DMS53 (cell line): ENCODE measurements at regions not wholly inside any gene's neighbourhood (a gene's known extent, or its start where the extent isn't known, plus 50 kb on each side); places are given as distances from the start of the nearest gene placed in this dataset.

Experiments used
- DNase-seq: peaks from one replicate; lab custom pipeline; 2025; lab: John Stamatoyannopoulos, UW

DNA sequence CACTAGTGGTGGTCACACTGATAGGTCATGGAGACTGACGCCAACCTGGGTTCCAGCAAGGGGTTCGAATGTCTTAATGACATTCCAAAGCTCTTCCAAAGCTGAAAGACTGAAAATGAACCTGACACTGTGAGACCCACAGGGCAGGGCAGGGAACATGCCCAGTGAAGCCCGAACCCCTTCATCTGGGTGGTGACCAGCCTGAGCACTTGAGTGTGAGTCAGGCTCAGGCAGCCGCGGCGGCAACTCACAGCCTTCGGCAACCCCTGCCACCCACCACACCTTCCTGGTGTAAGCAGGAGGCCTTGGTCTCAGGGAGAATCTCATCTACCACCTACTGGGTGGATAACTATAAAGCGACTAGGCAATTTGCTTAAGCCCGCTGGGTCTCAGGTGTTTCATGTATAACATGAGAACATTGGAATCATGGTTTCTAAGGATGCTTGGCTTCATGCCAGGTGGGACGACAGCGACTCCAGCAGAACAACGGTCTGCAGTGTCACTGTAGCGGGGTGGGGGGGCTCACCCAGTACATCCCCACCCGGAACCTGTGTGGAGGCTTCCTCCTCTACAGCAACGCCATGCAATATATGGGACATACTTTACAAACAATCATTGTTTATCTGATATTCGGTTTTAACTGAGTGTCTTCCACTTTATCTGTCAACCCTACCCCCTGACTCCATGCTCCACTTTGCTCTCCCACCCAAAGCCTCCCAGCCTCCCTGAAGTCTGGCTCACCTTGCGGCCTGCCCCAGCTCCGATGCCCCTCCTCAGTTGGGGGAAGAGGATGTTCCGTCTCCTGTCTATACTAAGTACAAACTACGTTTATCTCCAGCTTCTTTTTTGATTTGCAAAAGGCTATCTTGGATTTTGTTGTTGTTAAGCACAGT, 125.0 kb upstream of the MEF2A start:
- no peak for DNase-seq

DNA sequence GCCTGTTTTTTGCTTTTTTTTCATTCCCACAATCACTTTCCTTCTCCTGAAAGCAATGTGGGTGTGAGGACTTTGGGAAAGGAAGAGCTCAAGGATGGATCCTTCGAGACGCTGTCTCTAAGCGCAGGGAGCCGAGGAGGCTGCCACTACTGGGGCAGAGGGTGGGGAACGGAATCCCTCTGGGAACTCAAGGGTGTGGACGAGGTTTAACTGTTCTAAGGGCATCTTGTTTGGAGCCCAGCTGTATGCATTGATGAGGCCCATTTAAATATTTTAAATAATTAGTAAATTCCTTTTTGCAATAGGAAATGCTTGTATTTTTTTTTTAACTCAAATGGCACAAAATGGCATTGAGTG, 124.4 kb upstream of the MEF2A start:
- no peak for DNase-seq

DNA sequence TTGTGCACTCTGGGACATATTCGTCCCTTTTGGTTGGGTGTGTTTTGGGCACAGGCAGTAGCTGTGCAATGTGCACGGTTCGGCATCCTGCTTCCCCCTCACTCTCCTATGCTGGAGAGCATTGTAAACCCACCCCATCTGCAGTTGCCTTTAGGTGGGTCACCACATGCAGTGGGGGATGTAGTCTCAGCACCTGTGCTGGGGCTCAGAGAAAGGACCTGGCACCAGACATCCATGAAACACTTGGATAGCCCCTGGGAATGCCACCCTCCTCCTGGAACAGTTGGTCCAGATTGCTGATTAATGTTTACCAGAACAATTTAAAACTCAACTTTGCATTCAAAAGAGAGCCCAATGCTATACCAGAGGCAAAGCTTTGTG, 123.9 kb upstream of the MEF2A start:
- DNase-seq: no peak

DNA sequence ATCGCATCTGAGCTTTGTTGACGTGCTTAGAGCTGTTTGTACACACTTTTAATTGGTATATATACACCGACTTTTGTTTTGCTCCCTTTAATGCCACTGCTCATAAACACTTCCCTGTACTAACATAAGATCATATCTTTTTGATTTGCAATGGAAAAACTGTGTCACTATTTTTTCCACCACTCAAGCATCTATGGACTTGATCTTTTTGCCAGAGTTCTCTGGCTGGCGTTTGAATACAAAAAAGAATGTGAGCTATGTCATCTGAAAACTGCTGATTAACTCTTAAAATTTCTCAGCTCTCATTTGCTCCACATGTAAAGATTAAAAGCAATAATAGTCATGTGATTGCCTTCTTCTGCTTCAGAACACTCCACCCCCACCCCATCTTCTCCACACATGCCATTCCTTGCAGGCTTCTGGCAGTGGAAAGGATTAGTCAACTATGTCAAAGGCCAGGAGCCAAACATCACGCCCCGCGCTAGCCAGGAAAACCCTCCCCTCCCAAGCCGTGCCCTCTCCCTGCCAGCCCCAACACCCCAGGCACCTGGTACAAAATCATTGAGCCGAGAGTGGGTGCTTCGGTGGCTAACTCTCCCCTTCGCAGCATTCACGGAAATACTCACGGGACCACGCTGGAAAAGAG, 123.4 kb upstream of the MEF2A start:
- no peak for DNase-seq

DNA sequence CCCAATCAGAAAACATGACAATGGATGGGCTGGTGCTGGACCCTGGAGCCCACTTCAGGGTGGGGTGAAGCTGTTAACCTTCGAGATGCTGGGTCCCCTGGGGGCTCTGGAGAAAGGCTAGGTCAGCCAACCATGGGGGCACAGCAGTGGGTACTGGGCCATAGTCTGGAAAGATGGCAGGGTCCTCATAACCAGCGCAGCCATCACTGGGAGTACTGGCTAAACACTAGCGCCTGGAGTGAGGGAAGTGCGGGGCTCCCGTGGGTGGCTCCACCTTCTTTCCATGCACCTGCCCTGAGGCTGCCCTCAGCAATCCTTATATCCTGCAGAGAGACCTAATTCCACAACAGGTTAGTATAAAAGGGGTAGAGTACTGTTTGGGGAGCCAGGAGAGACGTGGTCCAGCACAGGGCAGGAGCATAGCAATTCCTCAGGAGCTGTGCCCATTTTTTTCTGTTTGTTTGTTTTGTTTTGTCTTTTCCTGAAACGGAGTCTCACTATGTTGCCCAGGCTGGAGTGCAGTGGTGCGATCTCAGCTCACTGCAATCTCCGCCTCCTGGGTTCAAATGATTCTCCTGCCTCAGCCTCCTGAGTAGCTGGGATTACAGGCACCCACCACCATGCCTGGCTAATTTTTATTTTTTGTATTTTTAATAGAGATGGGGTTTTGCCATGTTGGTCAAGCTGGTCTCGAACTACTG, 122.6 kb upstream of the MEF2A start:
- no peak for DNase-seq

DNA sequence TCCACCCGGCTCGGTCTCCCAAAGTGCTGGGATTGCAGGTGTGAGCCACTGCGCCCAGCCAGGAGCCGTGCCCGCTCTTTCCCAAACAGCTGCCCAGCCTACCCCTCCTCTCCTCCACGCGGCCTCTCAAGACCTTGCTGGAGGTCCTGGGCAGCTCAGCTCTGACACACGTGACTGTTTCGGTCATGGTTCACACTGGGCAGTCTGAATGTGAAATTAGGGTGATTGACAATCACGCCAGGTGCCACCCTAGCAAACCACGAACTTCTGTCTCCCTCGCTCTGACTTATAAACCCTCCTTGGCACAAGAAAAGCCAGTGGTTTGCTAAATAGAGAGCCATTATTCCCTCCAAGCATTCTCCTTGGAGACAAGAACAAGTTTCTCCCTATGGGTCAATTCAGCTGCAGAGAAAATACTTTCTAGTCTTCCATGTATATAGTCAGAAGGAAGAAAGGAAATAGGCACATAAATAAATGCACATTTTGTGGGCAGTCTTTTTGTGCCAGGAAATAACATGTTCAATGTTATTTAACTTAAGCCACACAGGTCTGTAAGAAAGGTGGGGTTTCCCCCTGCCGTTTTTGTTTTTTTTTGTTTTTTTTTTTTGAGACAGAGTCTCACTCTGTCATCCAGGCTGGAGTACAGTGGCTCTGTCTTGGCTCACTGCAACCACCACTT, 121.9 kb upstream of the MEF2A start:
- no peak for DNase-seq

DNA sequence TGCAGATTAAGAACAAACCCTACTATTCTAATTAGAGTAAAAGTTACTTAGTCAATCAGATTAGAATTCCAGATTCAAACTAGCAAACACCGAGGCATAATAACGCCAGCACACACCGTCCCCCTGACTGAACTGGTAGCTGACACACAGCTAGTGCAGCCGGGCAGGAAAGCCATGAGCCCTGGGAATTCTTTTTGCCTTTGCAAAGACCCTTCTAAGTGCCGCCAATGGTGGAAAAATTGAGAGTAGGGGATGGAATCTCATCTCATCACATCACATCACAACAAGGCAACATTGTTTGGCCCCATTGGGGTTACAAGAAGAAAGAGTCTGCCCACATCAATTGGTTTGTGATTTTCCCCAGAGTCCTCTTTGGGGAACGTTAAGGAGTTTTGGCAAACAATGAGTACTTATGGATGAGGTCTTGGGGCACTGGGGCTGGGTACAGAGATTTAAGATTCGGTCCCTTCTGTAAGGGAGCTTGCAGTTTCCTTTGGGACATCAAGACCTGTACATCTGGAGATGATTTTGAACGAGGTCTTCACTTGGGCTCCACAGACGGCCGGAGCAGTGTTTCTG, 120.4 kb upstream of the MEF2A start:
- no peak for DNase-seq

DNA sequence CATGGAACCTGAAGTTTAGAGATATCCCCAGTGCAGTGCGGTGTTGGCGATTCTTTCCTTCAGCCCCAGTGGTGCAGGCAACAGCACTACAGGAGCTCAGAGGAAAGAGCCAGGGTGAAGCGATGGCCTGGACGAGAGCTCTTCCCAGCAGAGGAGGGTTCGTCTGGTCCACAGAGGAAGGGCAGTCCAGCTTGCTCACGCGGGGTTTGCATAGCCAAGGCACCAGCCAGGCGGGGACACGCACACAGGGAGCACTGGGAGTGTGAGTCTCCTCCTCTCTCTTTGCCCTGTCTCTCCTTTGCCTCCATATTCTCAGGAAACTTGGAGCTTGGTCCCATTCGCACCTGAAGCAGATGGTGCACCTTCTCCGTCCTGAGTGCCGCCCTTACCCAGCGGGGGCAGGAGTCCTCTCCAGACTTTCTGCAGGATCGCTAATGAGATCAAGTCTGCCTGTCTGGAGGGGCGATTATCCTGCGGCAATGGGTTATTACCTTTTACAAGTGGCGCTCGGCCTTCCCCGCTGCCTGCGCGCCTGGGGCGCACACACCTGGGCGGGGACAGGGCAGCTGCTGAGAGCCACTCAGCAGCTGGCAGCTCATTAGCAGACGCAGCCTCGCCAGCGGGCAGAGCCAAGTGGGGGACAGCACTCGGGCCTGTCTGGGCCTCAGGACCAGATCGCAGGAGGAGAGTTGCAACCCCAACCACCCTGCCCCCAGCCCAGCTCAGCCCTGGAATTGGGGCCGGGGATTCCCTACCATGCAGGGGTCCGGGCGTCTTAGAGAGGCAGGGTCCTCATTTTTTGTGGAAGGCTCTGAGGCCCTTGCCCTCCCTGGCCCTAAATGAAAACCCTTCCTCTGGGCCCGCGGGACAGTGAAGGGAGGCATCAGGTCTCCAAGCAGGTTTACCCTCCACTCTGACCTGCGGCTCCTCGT, 119.0 kb upstream of the MEF2A start:
- DNase-seq: peak; percentile 71

DNA sequence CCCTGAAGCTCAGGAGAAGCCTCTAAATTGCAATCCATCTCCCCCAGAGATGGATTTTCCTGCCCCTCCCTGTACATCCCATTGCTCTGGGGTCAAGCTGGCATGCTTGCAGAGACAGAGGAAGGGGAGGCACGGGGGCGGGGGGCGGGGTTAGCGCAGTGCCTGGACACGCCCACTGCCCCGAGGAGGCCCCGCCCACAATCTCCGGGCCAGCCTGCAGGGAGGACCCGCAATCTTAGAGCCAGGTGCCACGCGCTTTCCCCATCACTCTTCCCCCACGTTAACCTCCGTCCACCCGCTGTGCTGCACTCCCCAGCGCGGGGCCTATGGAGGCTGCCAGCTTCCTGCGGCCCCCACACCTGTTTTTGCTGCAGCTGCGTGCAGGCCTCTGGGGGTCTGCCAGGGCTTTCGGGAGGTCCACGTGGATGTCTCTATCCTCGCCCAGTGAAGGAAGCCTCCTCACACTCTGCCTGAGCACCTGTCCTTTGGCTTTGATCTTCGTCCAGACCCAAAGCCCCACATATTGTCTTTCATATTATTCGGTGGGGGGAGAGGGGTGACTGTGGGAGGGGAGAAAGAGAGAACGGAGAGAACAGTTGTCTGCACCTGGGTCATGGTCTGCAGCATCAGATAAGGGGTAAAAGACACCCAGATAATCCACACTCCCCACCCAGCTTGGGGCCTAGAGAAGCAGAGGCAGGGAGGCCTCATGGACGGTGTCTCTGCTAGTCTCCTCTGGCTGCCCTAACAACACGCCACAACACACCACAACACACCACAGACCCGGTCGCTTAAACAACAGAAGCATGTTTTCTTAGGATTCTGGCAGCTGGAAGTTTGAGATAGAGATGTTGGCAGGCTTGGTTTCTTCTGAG, 118.0 kb upstream of the MEF2A start:
- DNase-seq: peak; percentile 62

DNA sequence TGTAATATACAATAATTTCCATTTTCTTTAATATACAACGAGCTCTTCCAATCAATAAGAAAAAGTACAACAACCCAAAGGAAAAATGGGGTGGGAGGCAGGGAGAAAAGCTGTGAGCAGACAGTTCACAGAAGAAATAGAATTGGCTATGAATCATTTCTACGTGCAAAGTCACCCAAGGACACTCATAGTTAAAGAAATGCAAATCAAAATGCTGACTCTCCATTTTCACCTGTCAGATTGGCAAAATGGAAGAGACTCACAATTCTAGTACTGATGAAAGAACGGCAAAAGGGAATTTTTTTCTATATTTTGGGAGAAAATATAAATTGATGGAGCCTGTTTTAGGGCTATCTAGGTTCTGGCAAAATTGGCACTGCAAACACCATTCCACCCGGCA, 116.3 kb upstream of the MEF2A start:
- DNase-seq: no peak

DNA sequence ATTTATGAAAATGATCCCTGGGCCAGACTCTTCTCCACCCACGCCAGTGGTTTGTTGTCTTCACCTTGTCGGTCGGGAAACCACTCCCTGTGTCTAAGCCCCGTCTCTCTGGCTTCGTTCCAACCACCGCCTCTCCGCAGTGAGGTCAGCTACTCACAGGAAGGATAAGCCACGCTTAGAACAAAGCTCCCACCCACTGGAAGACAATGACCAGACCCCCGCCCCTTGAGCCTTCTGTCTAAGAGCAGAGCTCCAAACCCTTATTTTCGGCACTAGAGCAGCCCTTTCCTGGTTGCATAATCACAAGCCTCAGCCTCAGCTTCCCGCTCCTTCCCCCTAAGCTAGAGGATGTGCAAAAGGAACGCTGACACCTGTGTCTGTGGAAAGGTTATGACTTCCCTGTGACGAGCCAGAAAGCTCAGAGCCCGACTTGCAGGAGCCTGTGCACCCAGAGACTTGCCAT, 114.9 kb upstream of the MEF2A start:
- peak; percentile 65 for DNase-seq

DNA sequence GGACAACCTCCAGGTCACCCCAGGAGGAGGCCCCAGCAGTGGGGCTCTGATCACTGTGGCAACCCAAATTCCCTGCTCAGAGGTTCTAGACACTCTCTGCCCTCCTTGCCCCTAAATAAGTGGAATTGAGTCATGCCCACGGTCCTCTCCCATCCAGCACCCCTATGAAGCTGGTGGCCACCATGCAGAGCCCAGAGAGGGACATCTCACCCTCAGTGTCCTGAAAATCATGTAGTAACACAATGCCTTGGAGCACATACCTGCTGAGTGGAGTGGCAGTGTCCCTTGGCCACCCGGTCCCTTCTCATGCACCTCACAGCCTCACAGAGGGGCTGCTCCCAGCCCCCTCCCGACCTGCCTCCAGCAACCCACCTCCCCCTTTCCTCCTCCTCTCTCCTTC, 114.3 kb upstream of the MEF2A start:
- DNase-seq: no peak

DNA sequence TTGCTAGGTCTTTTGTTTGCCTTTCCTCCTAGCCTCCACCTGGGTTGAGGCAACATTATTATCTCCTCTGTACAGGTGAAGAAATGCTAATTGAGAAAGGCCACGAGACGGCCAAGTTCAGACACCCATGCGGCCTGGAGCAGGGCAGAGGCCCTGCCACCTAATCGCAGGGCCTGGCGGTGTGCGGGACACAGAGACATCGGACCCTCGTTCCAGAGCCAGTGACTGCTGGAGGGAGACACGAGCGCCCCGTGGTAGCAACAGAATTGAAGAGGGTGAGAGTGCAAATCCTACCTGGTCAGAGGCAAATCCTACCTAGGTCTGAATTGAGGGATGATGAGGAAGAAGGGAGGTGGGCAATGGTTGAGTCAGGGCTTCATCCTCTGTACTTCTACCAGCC, 113.8 kb upstream of the MEF2A start:
- no peak for DNase-seq

DNA sequence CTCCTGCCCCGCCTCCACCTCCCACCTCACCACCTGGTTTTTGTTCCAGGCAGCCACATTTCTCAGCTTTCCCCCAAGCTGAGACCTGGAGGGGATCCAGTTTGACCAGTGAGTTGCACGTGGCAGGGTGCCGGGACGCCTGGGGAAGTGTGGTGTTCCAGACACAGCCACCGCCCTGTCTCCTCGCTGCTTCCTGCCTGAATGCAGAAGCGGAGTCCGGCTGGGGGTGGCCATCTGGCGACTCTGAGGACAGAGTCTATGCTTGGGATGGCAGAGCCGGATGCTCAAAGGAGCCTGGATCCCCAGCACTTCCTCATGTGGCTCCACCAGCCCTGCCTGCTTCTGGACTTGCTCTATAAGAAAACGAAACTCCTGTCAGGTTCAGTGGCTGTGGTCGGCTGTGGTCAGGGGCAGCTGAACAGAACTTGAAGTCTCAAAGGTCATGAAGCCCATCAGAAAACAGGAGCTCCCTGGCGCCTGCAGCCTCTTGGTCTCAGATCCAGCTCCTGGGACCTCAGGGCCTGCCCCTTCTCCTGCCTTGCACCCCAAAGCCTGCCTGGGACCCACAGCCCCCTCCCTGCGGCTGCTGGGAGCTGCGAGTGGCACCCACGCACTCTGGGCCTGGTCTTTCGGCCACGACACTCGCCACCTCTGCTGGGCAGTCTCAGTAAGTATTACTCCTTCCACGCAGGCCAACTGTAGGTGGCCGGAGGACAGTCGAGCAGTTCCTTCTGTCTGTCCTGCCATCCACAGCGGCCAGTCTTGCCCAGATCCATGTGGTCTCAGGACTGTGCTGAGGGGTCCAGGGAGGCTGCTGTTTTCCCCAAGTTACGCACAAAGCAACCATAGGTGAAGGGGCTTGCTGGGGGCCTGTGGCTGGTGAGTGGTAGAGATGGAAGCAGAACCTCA, 112.8 kb upstream of the MEF2A start:
- no peak for DNase-seq

DNA sequence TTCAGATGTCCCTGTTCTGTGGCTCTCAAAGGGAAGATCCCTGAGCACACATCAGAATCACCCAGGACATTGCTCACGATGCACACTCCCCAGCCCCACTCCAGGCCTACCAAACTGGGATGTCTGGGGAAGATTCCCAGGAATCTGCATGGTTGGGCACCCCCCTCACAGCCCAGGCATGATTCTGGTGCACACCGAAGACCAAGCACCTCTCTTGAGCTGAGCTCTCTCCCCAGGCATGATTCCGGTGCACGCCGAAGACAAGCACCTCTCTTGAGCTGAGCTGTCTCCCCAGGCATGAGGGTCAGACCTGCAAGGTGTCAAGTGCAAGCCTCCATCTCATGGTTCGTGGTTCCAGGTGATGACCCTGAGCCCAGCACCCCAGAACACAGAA, 112.2 kb upstream of the MEF2A start:
- no peak for DNase-seq

DNA sequence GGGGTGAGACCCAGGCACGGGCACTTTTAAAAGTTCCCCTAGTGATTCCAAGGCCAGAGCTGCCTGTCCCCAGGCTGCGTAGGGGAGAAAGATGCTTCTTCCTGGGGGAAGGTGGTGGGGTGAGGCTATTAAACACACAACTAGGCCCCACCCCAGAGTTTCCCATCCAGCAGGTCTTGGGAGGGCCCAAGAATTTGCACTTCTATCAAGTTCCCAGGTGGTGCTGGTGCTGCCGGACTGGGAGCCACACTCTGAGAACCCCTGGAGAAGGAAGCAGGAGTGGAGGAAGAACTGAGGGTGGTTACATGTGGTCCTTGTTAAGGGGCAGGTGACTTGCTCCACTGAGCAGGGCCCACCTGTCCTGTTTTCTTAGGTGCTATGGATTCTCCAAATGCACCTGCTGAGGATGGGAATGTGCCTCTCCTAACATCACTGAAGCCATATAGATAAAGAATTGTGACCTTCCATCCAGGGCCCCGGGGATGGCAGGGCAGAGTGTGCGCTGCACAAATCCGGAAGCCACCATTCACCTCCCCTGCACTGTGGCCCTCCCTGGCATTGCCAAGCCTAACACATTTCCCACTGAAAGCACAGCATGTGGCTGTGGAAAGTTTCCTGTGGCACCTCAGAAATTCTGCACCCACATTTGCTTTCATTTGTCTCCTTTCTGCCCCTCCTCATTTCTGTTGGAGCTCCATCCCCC, 111.5 kb upstream of the MEF2A start:
- DNase-seq: no peak

DNA sequence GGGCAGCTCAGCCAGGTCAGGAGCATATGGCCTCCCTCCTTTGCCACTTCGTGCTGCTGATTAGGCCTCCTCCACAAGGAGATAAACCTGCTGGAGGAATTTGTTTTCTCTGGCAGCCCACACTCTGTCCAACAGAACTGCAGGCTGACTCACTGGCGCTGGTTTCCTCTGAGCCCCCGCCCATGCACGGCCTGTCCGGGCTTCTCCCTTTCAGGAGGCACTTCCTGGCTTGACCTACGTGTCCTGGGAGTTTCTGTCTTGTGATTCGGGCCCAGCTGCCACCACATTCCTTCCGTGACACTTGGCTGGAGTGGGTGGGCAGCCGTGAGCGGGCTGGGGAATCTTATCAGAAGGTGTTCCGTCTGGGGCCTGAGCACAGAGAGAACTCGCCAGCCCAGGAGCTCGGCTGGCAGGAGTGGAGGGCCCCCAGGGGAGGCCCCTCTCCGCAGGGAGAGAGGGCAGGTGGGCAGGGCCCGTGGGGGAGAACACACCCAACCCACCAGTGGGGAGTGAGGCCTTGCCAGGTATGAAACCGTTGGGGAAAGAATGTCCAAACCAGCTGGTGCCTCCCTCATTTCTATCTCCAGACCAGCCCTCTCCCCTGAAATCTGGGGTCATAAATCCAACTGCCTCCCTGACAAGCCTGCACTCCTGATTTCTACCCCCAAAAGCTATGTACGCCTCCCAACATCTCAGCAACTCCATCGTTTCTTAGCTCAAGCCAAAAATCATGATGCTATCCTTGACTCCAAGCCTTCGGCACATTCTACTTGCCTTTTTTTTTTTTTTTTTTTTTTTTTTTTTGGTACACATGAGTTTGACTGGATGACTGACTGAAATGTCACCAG, 110.6 kb upstream of the MEF2A start:
- no peak for DNase-seq
